ENCODE measurements at regions not wholly inside any gene's neighbourhood (a gene's known extent, or its start where the extent isn't known, plus 50 kb on each side); places are given as distances from the start of the nearest gene placed in this dataset.
A peak's percentile ranks its signal among the peaks of the same experiment; 100 is the strongest.

DNA sequence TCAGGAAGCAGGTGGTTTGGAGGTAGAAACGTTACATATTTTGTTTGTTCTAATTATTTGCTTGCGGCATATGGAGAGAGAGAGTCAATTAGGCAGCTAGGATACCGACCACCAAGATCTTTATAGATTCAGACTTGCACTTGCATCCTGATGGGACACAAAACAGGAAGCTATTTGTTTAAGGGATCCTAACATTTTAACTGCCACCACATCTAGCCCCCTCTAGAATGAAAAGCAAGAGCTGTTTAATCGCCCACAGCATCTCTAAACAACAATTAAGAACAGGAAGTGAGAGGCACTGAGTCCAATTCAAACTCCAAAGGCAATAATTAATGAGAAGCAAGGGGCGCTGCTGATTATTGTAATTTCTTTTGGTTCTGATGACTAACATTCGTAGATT is 182.0 kb upstream of the LINC00305 start:
- CTCF ChIA-PET: no interaction called here
- no peak for FAIRE-seq

DNA sequence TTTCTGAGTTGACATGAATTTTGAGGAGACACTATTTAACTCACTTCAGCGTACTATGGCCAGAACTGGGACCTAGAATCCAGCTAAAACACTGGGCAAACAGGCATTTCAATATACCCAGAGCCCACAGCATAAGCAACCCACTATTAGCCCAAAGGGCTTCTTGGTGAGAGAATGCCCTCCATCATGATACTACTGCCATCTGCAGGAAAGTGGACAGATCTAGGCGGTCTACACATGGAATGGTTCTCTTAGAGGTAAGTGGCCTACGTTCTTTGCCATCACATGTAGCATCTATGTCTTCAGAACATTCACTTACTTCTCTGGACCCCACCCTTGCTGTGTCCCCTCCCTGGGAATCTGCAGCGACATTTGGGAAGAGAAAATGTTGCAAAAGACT is 181.3 kb upstream of the LINC00305 start:
- Histone ChIP-seq H3K9me3 (no peaks in the 10 kb centered on the region), H3K4me3 (no peak overlapping the region), H3K4me1 (no peaks in the 10 kb centered on the region), H3K27ac (no peak overlapping the region), H3K4me2 (no peak overlapping the region)
- 21% methylated on average over 4 of the region's 4 CpGs for WGBS (ENCODE audit: missing lambda C conversion rate)
- CTCF ChIA-PET: no interaction called here
- ATAC-seq (no peak), DNase-seq (ENCODE audit: low read depth in 1 of 2, low spot score in 1 of 2) (peak in 1 of 2 experiments; percentile 4), FAIRE-seq (no peak)
- POLR2A ChIA-PET: no interaction called here
- TF ChIP-seq ZFP36 (IDR thresholded peaks at IDR 0.05; ENCODE audit: borderline replicate concordance, partially characterized antibody) (no peak), JUNB (IDR thresholded peaks at IDR 0.05) (no peak), JUN (IDR thresholded peaks at IDR 0.05) (no peak), FOSB (CRISPR knock-in tag; IDR thresholded peaks at IDR 0.05) (no peak), RNF2 (IDR thresholded peaks at IDR 0.05; ENCODE audit: borderline replicate concordance, low read depth) (no peak), MAZ (IDR thresholded peaks at IDR 0.05; ENCODE audit: borderline replicate concordance, low read depth, low read length) (no peak), EP300 (IDR thresholded peaks at IDR 0.05) (no peak), CHD2 (IDR thresholded peaks at IDR 0.05; ENCODE audit: low read length, partially characterized antibody) (no peak), POLR2AphosphoS2 (conservative IDR thresholded peaks at IDR 0.05; ENCODE audit: low read length) (no peak), TP53 (CRISPR knock-in tag; IDR thresholded peaks at IDR 0.05) (no peak), HDAC2 (IDR thresholded peaks at IDR 0.05) (no peak), ZNF302 (CRISPR knock-in tag; IDR thresholded peaks at IDR 0.05) (no peak)
- TF ChIP-seq, protein P1, sequence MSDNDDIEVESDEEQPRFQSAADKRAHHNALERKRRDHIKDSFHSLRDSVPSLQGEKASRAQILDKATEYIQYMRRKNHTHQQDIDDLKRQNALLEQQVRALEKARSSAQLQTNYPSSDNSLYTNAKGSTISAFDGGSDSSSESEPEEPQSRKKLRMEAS (IDR thresholded peaks at IDR 0.05): no peak

More for the DNA sequence above, 182.0 kb upstream of the LINC00305 start:
- TF ChIP-seq CHD2 (IDR thresholded peaks at IDR 0.05; ENCODE audit: low read length, partially characterized antibody) (no peak), CBX8 (IDR thresholded peaks at IDR 0.05) (no peak), TP53 (CRISPR knock-in tag; IDR thresholded peaks at IDR 0.05) (no peak)
- TF ChIP-seq, protein P2, sequence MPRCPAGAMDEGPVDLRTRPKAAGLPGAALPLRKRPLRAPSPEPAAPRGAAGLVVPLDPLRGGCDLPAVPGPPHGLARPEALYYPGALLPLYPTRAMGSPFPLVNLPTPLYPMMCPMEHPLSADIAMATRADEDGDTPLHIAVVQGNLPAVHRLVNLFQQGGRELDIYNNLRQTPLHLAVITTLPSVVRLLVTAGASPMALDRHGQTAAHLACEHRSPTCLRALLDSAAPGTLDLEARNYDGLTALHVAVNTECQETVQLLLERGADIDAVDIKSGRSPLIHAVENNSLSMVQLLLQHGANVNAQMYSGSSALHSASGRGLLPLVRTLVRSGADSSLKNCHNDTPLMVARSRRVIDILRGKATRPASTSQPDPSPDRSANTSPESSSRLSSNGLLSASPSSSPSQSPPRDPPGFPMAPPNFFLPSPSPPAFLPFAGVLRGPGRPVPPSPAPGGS (IDR thresholded peaks at IDR 0.05): no peak
- TF ChIP-seq, protein P3, sequence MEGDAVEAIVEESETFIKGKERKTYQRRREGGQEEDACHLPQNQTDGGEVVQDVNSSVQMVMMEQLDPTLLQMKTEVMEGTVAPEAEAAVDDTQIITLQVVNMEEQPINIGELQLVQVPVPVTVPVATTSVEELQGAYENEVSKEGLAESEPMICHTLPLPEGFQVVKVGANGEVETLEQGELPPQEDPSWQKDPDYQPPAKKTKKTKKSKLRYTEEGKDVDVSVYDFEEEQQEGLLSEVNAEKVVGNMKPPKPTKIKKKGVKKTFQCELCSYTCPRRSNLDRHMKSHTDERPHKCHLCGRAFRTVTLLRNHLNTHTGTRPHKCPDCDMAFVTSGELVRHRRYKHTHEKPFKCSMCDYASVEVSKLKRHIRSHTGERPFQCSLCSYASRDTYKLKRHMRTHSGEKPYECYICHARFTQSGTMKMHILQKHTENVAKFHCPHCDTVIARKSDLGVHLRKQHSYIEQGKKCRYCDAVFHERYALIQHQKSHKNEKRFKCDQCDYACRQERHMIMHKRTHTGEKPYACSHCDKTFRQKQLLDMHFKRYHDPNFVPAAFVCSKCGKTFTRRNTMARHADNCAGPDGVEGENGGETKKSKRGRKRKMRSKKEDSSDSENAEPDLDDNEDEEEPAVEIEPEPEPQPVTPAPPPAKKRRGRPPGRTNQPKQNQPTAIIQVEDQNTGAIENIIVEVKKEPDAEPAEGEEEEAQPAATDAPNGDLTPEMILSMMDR (IDR thresholded peaks at IDR 0.05): no peak
- WGBS (ENCODE audit: missing lambda C conversion rate): 7% methylated on average over 6 of the region's 6 CpGs
- Histone ChIP-seq H3K9me3 (no peaks in the 10 kb centered on the region), H3K4me1 (no peaks in the 10 kb centered on the region), H3K4me3 (no peak overlapping the region), H3K4me2 (no peak overlapping the region), H3K27ac (no peak overlapping the region)
- POLR2A ChIA-PET: no interaction called here
- ATAC-seq: no peak
- DNase-seq (ENCODE audit: low read depth in 1 of 2, low spot score in 1 of 2): no peak

DNA sequence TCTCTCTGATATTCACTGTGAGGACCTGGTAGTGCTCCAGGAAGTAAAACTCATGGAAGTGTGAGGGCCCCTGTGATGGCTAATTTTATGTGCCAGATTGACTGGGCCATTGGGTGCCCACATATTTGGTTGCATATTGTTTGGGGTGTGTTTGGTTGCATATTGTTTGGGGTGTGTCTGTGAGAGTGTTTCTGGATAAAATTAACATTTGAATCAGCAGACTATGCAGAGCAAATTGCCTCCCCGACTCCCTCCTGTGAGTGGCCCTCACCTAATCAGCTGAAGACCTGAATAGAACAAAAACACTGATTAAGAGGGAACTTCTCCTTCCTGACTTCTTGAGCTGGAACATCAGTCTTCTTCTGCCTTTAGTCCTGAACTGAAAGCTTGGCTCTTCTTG is 173.3 kb upstream of the LINC00305 start:
- FAIRE-seq: no peak
- WGBS (ENCODE audit: missing lambda C conversion rate): 7% methylated on average over 1 of the region's 1 CpG
- CTCF ChIA-PET: no interaction called here

More for the DNA sequence above, 173.3 kb upstream of the LINC00305 start:
- ATAC-seq: no peak
- Histone ChIP-seq H3K4me1 (no peaks in the 10 kb centered on the region), H3K27ac (no peak overlapping the region), H3K9me3 (no peaks in the 10 kb centered on the region), H3K4me3 (no peak overlapping the region), H3K4me2 (no peak overlapping the region)
- TF ChIP-seq, protein P4, sequence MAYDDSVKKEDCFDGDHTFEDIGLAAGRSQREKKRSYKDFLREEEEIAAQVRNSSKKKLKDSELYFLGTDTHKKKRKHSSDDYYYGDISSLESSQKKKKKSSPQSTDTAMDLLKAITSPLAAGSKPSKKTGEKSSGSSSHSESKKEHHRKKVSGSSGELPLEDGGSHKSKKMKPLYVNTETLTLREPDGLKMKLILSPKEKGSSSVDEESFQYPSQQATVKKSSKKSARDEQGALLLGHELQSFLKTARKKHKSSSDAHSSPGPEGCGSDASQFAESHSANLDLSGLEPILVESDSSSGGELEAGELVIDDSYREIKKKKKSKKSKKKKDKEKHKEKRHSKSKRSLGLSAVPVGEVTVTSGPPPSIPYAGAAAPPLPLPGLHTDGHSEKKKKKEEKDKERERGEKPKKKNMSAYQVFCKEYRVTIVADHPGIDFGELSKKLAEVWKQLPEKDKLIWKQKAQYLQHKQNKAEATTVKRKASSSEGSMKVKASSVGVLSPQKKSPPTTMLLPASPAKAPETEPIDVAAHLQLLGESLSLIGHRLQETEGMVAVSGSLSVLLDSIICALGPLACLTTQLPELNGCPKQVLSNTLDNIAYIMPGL (CRISPR knock-in tag; IDR thresholded peaks at IDR 0.05; ENCODE audit: borderline replicate concordance): no peak
- TF ChIP-seq ZNF302 (CRISPR knock-in tag; IDR thresholded peaks at IDR 0.05) (no peak), POLR2A (IDR thresholded peaks at IDR 0.05; ENCODE audit: low read length) (no peak), ZFP36 (IDR thresholded peaks at IDR 0.05; ENCODE audit: borderline replicate concordance, partially characterized antibody) (no peak), NR3C1 (IDR thresholded peaks at IDR 0.05) (no peak), TP53 (CRISPR knock-in tag; IDR thresholded peaks at IDR 0.05) (no peak), HOXA7 (CRISPR knock-in tag; IDR thresholded peaks at IDR 0.05) (no peak), EHF (CRISPR knock-in tag; IDR thresholded peaks at IDR 0.05) (no peak), SREBF2 (IDR thresholded peaks at IDR 0.05) (no peak), RAD21 (conservative IDR thresholded peaks at IDR 0.05 in 1 of 2, IDR thresholded peaks at IDR 0.05 in 1 of 2) (no peak), PHF8 (IDR thresholded peaks at IDR 0.05; ENCODE audit: borderline replicate concordance, low read depth) (no peak), FOSL2 (IDR thresholded peaks at IDR 0.05) (no peak), FOSL2 (CRISPR knock-in tag; IDR thresholded peaks at IDR 0.05) (no peak), HEYL (CRISPR knock-in tag; IDR thresholded peaks at IDR 0.05) (no peak)
- TF ChIP-seq, protein P5, sequence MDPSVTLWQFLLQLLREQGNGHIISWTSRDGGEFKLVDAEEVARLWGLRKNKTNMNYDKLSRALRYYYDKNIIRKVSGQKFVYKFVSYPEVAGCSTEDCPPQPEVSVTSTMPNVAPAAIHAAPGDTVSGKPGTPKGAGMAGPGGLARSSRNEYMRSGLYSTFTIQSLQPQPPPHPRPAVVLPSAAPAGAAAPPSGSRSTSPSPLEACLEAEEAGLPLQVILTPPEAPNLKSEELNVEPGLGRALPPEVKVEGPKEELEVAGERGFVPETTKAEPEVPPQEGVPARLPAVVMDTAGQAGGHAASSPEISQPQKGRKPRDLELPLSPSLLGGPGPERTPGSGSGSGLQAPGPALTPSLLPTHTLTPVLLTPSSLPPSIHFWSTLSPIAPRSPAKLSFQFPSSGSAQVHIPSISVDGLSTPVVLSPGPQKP (IDR thresholded peaks at IDR 0.05; ENCODE audit: low read depth, low read length): no peak
- TF ChIP-seq, protein P3 (IDR thresholded peaks at IDR 0.05): no peak
- DNase-seq (ENCODE audit: low read depth in 1 of 2, low spot score in 1 of 2): no peak
- POLR2A ChIA-PET: no interaction called here
